A673 (cell line): ENCODE measurements at regions not wholly inside any gene's neighbourhood (a gene's known extent, or its start where the extent isn't known, plus 50 kb on each side); places are given as distances from the start of the nearest gene placed in this dataset.
A peak's percentile ranks its signal among the peaks of the same experiment; 100 is the strongest.

Source experiments
- BruUV-seq: library from RNA; stranded (reverse); fragments of 400-500 nt; replicated peaks from 2 replicates; lab custom pipeline; 2021; lab: Mats Ljungman, UMichigan
- CTCF ChIA-PET: fragments of 300-600 bp; sonication (Branson Sonifier 250); formaldehyde crosslinking; loops from one replicate; lab custom pipeline; 2022; ENCODE audit warnings: antibody characterized with exemption; lab: Charles Lee
- POLR2A ChIA-PET: fragments of 300-600 bp; sonication (Branson Sonifier 250); formaldehyde crosslinking; loops from one replicate; lab custom pipeline; 2022; ENCODE audit warnings: antibody characterized with exemption; ENCODE audit not compliant: low non-redundant PET; lab: Charles Lee
- DNase-seq: peaks from one replicate; pipeline ENCODE4 v3.0.0-alpha.2; 2015; ENCODE audit warnings: low spot score
- H3K27ac ChIP-seq: fragments of 200-600 bp; sonication (generic); 2 replicates; pipeline ENCODE4 v1.5.1; 2016; ENCODE audit warnings: mixed run types, low read depth, mild to moderate bottlenecking, mixed read lengths, antibody characterized with exemption, low read length; ENCODE audit not compliant: poor library complexity, severe bottlenecking
- H3K27me3 ChIP-seq: fragments of 200-600 bp; sonication (generic); replicated peaks from 2 replicates; pipeline ENCODE4 v1.6.1; 2017; ENCODE audit warnings: mixed run types, low read depth, mild to moderate bottlenecking, mixed read lengths, antibody characterized with exemption, low read length; ENCODE audit not compliant: insufficient read depth, poor library complexity
- H3K36me3 ChIP-seq: fragments of 200-600 bp; sonication (generic); 2 replicates; pipeline ENCODE4 v1.6.1; 2016; ENCODE audit warnings: mixed run types, mild to moderate bottlenecking, mixed read lengths, antibody characterized with exemption, low read length; ENCODE audit not compliant: insufficient read depth, poor library complexity, severe bottlenecking
- H3K4me1 ChIP-seq: fragments of 200-600 bp; sonication (generic); 2 replicates; pipeline ENCODE4 v1.6.1; 2017; ENCODE audit warnings: mixed run types, mild to moderate bottlenecking, mixed read lengths, antibody characterized with exemption, low read length; ENCODE audit not compliant: insufficient read depth, poor library complexity, severe bottlenecking
- H3K4me3 ChIP-seq: fragments of 200-600 bp; sonication (generic); 2 replicates; pipeline ENCODE4 v1.5.1; 2016; ENCODE audit warnings: low read depth, mixed run types, mild to moderate bottlenecking, mixed read lengths, low read length; ENCODE audit not compliant: poor library complexity, severe bottlenecking
- H3K9me3 ChIP-seq: fragments of 200-600 bp; sonication (generic); 2 replicates; pipeline ENCODE4 v1.6.1; 2016; ENCODE audit warnings: mixed run types, low read depth, mild to moderate bottlenecking, mixed read lengths, antibody characterized with exemption, low read length; ENCODE audit not compliant: poor library complexity, severe bottlenecking
- EZH2 ChIP-seq: fragments of 200-600 bp; sonication (generic); IDR thresholded peaks from 2 replicates; pipeline ENCODE4 v1.6.1; 2017; ENCODE audit warnings: borderline replicate concordance, low read depth, mild to moderate bottlenecking, mixed read lengths, antibody characterized with exemption, low read length; ENCODE audit not compliant: poor library complexity, severe bottlenecking
- intact Hi-C: fragments of 100-400 bp; cut with micrococcal nuclease; formaldehyde crosslinking; loops from one replicate; pipeline ENCODE4 v1.10.0; 2022; ENCODE audit not compliant: unreplicated experiment
- TF ChIP-seq, protein P1 (sequence below): fragments of 300-800, 200-600 bp; sonication (generic); conservative IDR thresholded peaks from 2 replicates; pipeline ENCODE4 v1.5.1; 2017; ENCODE audit warnings: low read depth, mild to moderate bottlenecking, antibody characterized with exemption, low read length, moderate library complexity, mixed read lengths

DNA sequence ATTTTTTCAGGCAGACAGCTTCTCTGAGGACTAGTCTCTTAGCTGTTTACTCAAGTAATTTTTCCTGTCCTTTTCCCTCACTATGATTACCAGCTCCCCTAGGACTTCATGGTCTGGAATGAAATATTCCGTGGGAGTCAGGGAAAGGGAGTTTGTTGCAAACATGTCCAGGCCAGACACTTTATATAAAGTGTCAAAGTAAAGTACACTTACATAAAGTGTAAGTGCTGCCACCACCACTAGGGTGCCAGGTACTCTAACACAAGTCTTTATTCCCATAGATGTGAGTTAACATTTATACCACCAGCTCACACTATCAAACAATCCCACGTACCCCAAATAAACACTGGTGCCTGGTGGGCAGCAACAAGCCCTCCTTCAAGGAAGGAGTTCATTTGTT lies 179.8 kb downstream of the SNRPN start:
- Histone ChIP-seq H3K27me3 (no peaks in the 10 kb centered on the region), H3K9me3 (peaks cover 9% of the 10 kb centered on the region), H3K4me1 (no peaks in the 10 kb centered on the region), H3K4me3 (no peak overlapping the region), H3K36me3 (no peaks in the 10 kb centered on the region), H3K27ac (no peak overlapping the region)
- ChIA-PET POLR2A (no interaction called here), CTCF (no interaction called here)
- no TSS peak for BruUV-seq
- TF ChIP-seq, protein P1, sequence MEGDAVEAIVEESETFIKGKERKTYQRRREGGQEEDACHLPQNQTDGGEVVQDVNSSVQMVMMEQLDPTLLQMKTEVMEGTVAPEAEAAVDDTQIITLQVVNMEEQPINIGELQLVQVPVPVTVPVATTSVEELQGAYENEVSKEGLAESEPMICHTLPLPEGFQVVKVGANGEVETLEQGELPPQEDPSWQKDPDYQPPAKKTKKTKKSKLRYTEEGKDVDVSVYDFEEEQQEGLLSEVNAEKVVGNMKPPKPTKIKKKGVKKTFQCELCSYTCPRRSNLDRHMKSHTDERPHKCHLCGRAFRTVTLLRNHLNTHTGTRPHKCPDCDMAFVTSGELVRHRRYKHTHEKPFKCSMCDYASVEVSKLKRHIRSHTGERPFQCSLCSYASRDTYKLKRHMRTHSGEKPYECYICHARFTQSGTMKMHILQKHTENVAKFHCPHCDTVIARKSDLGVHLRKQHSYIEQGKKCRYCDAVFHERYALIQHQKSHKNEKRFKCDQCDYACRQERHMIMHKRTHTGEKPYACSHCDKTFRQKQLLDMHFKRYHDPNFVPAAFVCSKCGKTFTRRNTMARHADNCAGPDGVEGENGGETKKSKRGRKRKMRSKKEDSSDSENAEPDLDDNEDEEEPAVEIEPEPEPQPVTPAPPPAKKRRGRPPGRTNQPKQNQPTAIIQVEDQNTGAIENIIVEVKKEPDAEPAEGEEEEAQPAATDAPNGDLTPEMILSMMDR: no peak
- no peak for TF ChIP-seq EZH2
- DNase-seq: no peak
- intact Hi-C loops: no loop called here

DNA sequence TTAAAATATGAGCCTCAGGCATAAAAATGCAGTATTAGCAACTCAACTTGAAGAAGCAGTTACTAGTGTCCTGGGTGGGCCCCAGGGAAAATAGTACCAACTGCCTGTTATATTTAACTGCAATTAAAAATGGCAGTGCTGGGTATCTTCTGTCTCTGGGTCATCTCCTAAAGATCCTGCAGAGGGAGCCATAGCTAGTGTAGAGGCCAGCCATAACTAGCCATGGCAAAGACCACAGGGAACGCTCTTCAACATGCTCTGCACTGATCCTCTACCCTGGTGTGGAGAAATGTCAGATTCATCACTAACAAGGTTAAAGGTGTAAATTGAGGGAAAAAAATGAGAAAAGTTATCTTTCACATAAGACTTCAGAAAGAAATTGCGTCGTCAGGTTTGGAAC lies 181.3 kb downstream of the SNRPN start:
- H3K27ac ChIP-seq: no peak overlapping the region
- CTCF ChIA-PET: no interaction called here
- intact Hi-C loops: no loop called here
- no peak for TF ChIP-seq EZH2
- TF ChIP-seq, protein P1: peak; percentile 41
- H3K9me3 ChIP-seq: peaks cover 17% of the 10 kb centered on the region
- no TSS peak for BruUV-seq
- peak; percentile 12 for DNase-seq
- no peak overlapping the region for H3K4me3 ChIP-seq
- POLR2A ChIA-PET: no interaction called here
- no peaks in the 10 kb centered on the region for H3K4me1 ChIP-seq
- H3K27me3 ChIP-seq: no peaks in the 10 kb centered on the region
- H3K36me3 ChIP-seq: no peaks in the 10 kb centered on the region

DNA sequence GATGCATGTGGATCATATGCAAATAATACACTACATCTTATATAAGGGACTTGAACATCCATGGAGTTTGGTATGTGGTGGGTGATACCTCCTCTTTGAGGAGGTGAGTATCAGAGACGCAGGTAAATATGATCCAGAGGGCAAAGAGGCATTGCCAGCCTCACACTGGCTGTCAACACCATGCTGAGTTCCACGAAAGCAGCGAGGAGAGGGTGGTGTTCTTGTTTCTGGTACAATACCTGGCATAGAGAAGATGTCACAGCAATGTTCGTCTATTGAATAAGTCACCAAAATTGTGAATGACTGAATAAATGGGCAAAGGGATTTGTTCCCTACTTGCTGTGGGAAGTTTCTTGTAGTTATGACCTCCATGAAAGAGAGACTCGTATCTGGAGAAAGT lies 182.2 kb downstream of the SNRPN start:
- no TSS peak for BruUV-seq
- Histone ChIP-seq H3K27me3 (no peaks in the 10 kb centered on the region), H3K4me1 (no peaks in the 10 kb centered on the region), H3K4me3 (no peak overlapping the region), H3K9me3 (peaks cover 20% of the 10 kb centered on the region), H3K27ac (no peak overlapping the region), H3K36me3 (no peaks in the 10 kb centered on the region)
- ChIA-PET POLR2A (no interaction called here), CTCF (no interaction called here)
- DNase-seq: no peak
- TF ChIP-seq EZH2: no peak
- TF ChIP-seq, protein P1: no peak
- intact Hi-C loops: no loop called here
